KG1 (cell line): ENCODE measurements at regions not wholly inside any gene's neighbourhood (a gene's known extent, or its start where the extent isn't known, plus 50 kb on each side); places are given as distances from the start of the nearest gene placed in this dataset.

Experiments used
- DNase-seq: peaks from one replicate; lab custom pipeline; 2025; lab: John Stamatoyannopoulos, UW

GRCh38 chr6:148291876-148292275 lies 50.8 kb upstream of the SASH1 start:
- no peak for DNase-seq
